Middle frontal gyrus (tissue), 1 donor: ENCODE measurements at regions not wholly inside any gene's neighbourhood (a gene's known extent, or its start where the extent isn't known, plus 50 kb on each side); places are given as distances from the start of the nearest gene placed in this dataset.

ENCODE experiments used
- DNase-seq: peaks from one replicate; pipeline ENCODE4 v3.0.0-alpha.2; 2015; ENCODE audit warnings: low spot score; ENCODE audit errors: extremely low spot score

GRCh38 chr12:123042833-123043232 lies 62.4 kb downstream of the ARL6IP4 start:
- DNase-seq, result no peak

GRCh38 chr12:123041811-123042655 lies 61.6 kb downstream of the ARL6IP4 start:
- no peak for DNase-seq

- DNase-seq, result no peak
Observed at GRCh38 chr12:123041042-123041531, 60.6 kb downstream of the ARL6IP4 start.

GRCh38 chr12:123040106-123040505 lies 59.6 kb downstream of the ARL6IP4 start:
- DNase-seq, result no peak

GRCh38 chr12:123038966-123039365 lies 58.5 kb downstream of the ARL6IP4 start:
- no peak for DNase-seq

GRCh38 chr12:123038486-123038885 lies 58.0 kb downstream of the ARL6IP4 start:
- DNase-seq, result no peak

- no peak for DNase-seq
Observed at GRCh38 chr12:123037791-123038190, 57.3 kb downstream of the ARL6IP4 start.

GRCh38 chr12:123036466-123037285 lies 56.2 kb downstream of the ARL6IP4 start:
- DNase-seq, result no peak

- no peak for DNase-seq
Observed at GRCh38 chr12:123035841-123036240, 55.4 kb downstream of the ARL6IP4 start.

- no peak for DNase-seq
Observed at GRCh38 chr12:123034865-123035264, 54.4 kb downstream of the ARL6IP4 start.

- no peak for DNase-seq
Observed at GRCh38 chr12:123034022-123034541, 53.6 kb downstream of the ARL6IP4 start.

- no peak for DNase-seq
Observed at GRCh38 chr12:123033392-123034021, 53.0 kb downstream of the ARL6IP4 start.

GRCh38 chr12:123032736-123033391 lies 52.4 kb downstream of the ARL6IP4 start:
- no peak for DNase-seq
